Common myeloid progenitor, CD34-positive (primary cell): ENCODE measurements at regions not wholly inside any gene's neighbourhood (a gene's known extent, or its start where the extent isn't known, plus 50 kb on each side); places are given as distances from the start of the nearest gene placed in this dataset.

Experiments
- CTCF ChIA-PET: fragments of 350-600 bp; sonication (Branson Sonifier 250); formaldehyde crosslinking; loops from one replicate; lab custom pipeline; 2021; ENCODE audit warnings: antibody characterized with exemption; lab: Charles Lee
- POLR2A ChIA-PET: fragments of 350-600 bp; sonication (Branson Sonifier 250); formaldehyde crosslinking; loops from one replicate; lab custom pipeline; 2021; ENCODE audit warnings: antibody characterized with exemption; lab: Charles Lee
- DNase-seq, 3 donors: peaks; one replicate each; pipeline versions ENCODE4 v3.0.0 to v3.0.0-alpha.2; 2013
- H3K27ac ChIP-seq, 2 experiments: 1 replicate in 1 of 2; 2 replicates in 1 of 2; pipeline ENCODE4 v1.7.0; 2013; ENCODE audit warnings: inconsistent platforms in 2 of 2, low read length in 2 of 2, mild to moderate bottlenecking in 2 of 2, low read depth in 1 of 2, moderate library complexity in 1 of 2; ENCODE audit not compliant: severe bottlenecking in 2 of 2, insufficient read depth in 1 of 2, poor library complexity in 1 of 2
- H3K27me3 ChIP-seq, 5 experiments: replicated peaks in 2 of 5; 1 replicate in 3 of 5; 2 replicates in 2 of 5; pipeline versions ENCODE4 v1.6.1 to v1.7.0; 2013; ENCODE audit warnings: low read length in 4 of 5, mild to moderate bottlenecking in 2 of 5, moderate library complexity in 2 of 5, inconsistent platforms in 1 of 5; ENCODE audit not compliant: insufficient read depth in 5 of 5, control insufficient read depth in 4 of 5
- H3K36me3 ChIP-seq, 4 experiments: 1 replicate in 2 of 4; 2 replicates in 2 of 4; pipeline versions ENCODE4 v1.6.1 to v1.7.0; 2013; ENCODE audit warnings: low read length in 3 of 4, control low read depth in 1 of 4, mild to moderate bottlenecking in 1 of 4; ENCODE audit not compliant: control insufficient read depth in 4 of 4, insufficient read depth in 4 of 4
- H3K4me1 ChIP-seq, 4 experiments: 1 replicate in 3 of 4; 2 replicates in 1 of 4; pipeline versions ENCODE4 v1.6.1 to v1.7.1; 2013; ENCODE audit warnings: low read length in 3 of 4, mild to moderate bottlenecking in 3 of 4, control low read depth in 1 of 4, inconsistent platforms in 1 of 4, moderate library complexity in 1 of 4; ENCODE audit not compliant: control insufficient read depth in 4 of 4, insufficient read depth in 4 of 4; ENCODE audit errors: control extremely low read depth in 1 of 4
- H3K4me3 ChIP-seq, 7 experiments: 1 replicate in 4 of 7; 2 replicates in 3 of 7; pipeline versions ENCODE4 v1.5.1 to v1.7.0; 2013; ENCODE audit warnings: mild to moderate bottlenecking in 7 of 7, low read length in 6 of 7, moderate library complexity in 6 of 7, inconsistent platforms in 2 of 7, low read depth in 2 of 7, control low read depth in 1 of 7; ENCODE audit not compliant: insufficient read depth in 4 of 7, control insufficient read depth in 1 of 7; ENCODE audit errors: extremely low read depth in 1 of 7
- H3K9me3 ChIP-seq, 5 experiments: 1 replicate in 4 of 5; 2 replicates in 1 of 5; pipeline versions ENCODE4 v1.6.1 to v1.7.1; 2013; ENCODE audit warnings: low read length in 4 of 5, mild to moderate bottlenecking in 2 of 5, inconsistent platforms in 1 of 5, low read depth in 1 of 5, moderate library complexity in 1 of 5; ENCODE audit not compliant: control insufficient read depth in 4 of 5, insufficient read depth in 2 of 5; ENCODE audit errors: control extremely low read depth in 1 of 5
- WGBS: methylation state at CpG from one replicate; pipeline ENCODE4 v1.1.5; 2013; ENCODE audit not compliant: insufficient coverage; 5-methylcytosine and 5-hydroxymethylcytosine counted together

GRCh38 chr5:30414078-30414477 lies 779.4 kb upstream of the CDH6 start:
- Histone ChIP-seq H3K4me3 (no peak overlapping the region), H3K4me1 (no peaks in the 10 kb centered on the region), H3K27ac (no peak overlapping the region), H3K36me3 (no peaks in the 10 kb centered on the region), H3K27me3 (no peaks in the 10 kb centered on the region), H3K9me3 (no peaks in the 10 kb centered on the region)
- WGBS: 50% methylated on average over 1 of the region's 2 CpGs
- ChIA-PET CTCF (interaction anchor here (0.6 to 1.5 kb wide), 3 partner anchors 13 to 702 kb away, joined by 3 to 4 read pairs (median 3); no protein-coding TSS in a partner anchor), POLR2A (no interaction called here)
- no peak for DNase-seq

DNA sequence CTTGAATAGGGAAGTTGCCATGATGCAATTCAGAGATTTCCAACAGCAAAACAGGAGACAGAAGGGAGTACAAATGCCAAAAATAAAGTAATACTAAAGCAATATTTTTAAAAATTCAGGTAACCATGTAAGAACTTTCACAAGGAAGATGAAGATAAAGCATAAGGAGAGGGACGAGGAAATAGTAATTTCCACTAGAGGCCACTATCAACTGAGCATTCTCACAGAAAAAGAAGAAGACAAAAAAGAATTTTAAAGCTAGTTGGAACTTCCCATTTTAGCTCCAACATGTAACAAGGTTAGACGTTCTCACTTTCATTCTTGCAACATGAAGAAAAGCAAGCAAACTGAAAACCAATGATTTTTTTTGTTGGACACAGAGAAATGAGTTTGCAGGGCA lies 779.9 kb upstream of the CDH6 start:
- DNase-seq: no peak
- Histone ChIP-seq H3K36me3 (no peaks in the 10 kb centered on the region), H3K27ac (no peak overlapping the region), H3K4me1 (no peaks in the 10 kb centered on the region), H3K27me3 (no peaks in the 10 kb centered on the region), H3K9me3 (no peaks in the 10 kb centered on the region), H3K4me3 (no peak overlapping the region)
- POLR2A ChIA-PET: no interaction called here
- CTCF ChIA-PET: interaction anchor here (0.6 to 1.5 kb wide), 2 partner anchors 14 to 703 kb away, joined by 3 to 4 read pairs; no protein-coding TSS in a partner anchor
- 13% methylated on average over 1 of the region's 2 CpGs for WGBS

DNA sequence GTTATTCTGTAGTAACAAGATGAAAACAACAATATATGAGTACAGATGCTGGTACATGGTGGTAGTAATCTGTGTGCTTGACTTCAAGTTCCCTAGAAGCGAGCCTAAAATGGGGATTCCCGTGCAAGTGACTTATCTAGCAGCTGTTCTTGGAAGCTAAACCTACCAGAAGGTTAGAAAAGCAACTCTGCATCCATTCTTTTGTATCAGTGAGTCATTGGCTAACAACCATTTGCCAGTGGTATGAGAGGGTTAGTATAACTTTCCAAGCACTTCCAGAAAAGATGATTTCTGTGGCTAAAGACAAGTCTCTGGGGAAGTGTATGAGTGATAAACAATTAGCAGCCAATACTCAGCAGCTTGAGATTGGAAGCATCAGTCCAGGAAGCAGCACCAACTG lies 787.7 kb upstream of the CDH6 start:
- WGBS: 57% methylated on average over 2 of the region's 2 CpGs
- Histone ChIP-seq H3K27ac (no peak overlapping the region), H3K27me3 (peaks cover 0 to 1% (median 0%) of the 10 kb centered on the region in 5 experiments), H3K4me3 (no peak overlapping the region), H3K36me3 (no peaks in the 10 kb centered on the region), H3K4me1 (no peaks in the 10 kb centered on the region), H3K9me3 (no peaks in the 10 kb centered on the region)
- ChIA-PET CTCF (interaction anchor here (0.6 to 1.2 kb wide), 2 partner anchors 24 to 865 kb away, joined by 3 read pairs; no protein-coding TSS in a partner anchor), POLR2A (no interaction called here)
- DNase-seq: no peak

DNA sequence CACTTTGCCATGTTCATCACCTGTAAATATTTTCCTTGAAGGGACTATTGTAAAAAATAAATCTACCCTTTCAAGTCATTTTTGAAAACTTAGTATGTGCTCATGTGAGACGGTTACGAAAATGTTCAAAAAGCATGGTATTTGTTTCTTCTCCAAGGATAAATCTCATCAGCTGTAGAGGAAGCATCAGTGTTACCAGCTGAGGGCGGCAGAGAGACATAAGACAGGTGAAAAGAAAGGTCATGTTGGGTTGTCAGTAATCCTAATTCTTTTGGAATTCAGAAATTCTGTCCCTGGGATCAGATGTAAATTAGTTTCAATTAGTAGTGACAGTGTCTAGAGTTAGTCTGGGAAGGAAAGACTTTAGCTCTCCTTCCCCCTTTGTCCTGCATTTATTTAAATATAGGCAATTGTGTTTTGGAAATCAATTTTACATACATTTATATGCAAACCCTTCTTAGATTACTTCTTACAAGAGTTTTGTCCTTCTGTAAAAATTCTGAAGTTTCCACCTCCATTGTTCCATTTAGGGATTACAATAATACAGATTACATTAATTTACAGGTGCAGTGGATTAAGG lies 791.9 kb upstream of the CDH6 start:
- ChIA-PET CTCF (interaction anchor here (0.5 to 3.0 kb wide), 8 partner anchors 9 to 869 kb away, joined by 3 to 12 read pairs (median 3); no protein-coding TSS in a partner anchor), POLR2A (no interaction called here)
- H3K4me1 ChIP-seq: no peaks in the 10 kb centered on the region
- no peak overlapping the region for H3K27ac ChIP-seq
- WGBS: 74% methylated on average over 3 of the region's 3 CpGs
- no peak overlapping the region for H3K4me3 ChIP-seq
- peak; percentile 22 to 42 (median 35) for DNase-seq
- no peaks in the 10 kb centered on the region for H3K27me3 ChIP-seq
- no peaks in the 10 kb centered on the region for H3K36me3 ChIP-seq
- no peaks in the 10 kb centered on the region for H3K9me3 ChIP-seq

DNA sequence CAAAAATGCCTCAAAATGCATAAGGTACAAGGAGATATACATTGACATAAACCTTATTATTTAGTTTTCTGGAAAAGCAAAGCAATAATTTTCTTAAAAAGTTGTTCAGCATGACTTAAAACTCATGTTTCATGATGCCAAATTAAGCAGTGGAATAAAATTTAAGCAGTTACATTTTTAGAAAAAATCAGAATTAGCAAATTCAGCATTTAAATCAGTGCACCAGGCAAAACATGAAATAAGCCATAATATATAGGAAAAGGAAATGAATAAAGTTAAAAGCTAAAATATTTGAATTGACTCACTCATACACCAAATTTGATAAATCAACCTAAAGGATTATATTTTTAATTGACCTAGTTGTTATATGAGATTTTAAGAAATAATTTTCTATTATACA lies 795.1 kb upstream of the CDH6 start:
- no peaks in the 10 kb centered on the region for H3K9me3 ChIP-seq
- H3K27ac ChIP-seq: no peak overlapping the region
- CTCF ChIA-PET: interaction anchor here (1.4 kb wide), 1 partner anchor 872 kb away, joined by 3 read pairs; no protein-coding TSS in a partner anchor
- H3K27me3 ChIP-seq: no peaks in the 10 kb centered on the region
- POLR2A ChIA-PET: no interaction called here
- H3K36me3 ChIP-seq: no peaks in the 10 kb centered on the region
- no peaks in the 10 kb centered on the region for H3K4me1 ChIP-seq
- H3K4me3 ChIP-seq: no peak overlapping the region
- DNase-seq: no peak

- H3K36me3 ChIP-seq: no peaks in the 10 kb centered on the region
- no peaks in the 10 kb centered on the region for H3K4me1 ChIP-seq
- POLR2A ChIA-PET: no interaction called here
- no peak overlapping the region for H3K4me3 ChIP-seq
- CTCF ChIA-PET: interaction anchor here (2.5 kb wide), 1 partner anchor 9 kb away, joined by 6 read pairs; no protein-coding TSS in a partner anchor
- WGBS: 95% methylated on average over 5 of the region's 5 CpGs
- no peaks in the 10 kb centered on the region for H3K27me3 ChIP-seq
- H3K27ac ChIP-seq: no peak overlapping the region
- DNase-seq: no peak
- H3K9me3 ChIP-seq: no peaks in the 10 kb centered on the region
Observed at GRCh38 chr5:30392897-30393296, 800.6 kb upstream of the CDH6 start.

- H3K36me3 ChIP-seq: no peaks in the 10 kb centered on the region
- WGBS: 100% methylated on average over 1 of the region's 2 CpGs
- DNase-seq: no peak
- H3K27me3 ChIP-seq: no peaks in the 10 kb centered on the region
- H3K4me3 ChIP-seq: no peak overlapping the region
- ChIA-PET CTCF (no interaction called here), POLR2A (no interaction called here)
- H3K9me3 ChIP-seq: no peaks in the 10 kb centered on the region
- H3K27ac ChIP-seq: no peak overlapping the region
- H3K4me1 ChIP-seq: no peaks in the 10 kb centered on the region
Observed at GRCh38 chr5:30390095-30390494, 803.4 kb upstream of the CDH6 start.
